GM18520 (cell line): ENCODE measurements at regions not wholly inside any gene's neighbourhood (a gene's known extent, or its start where the extent isn't known, plus 50 kb on each side); places are given as distances from the start of the nearest gene placed in this dataset.
"Not testable (repeated sequence)": the region's sequence is repeated elsewhere in the genome, so short reads cannot be mapped to it uniquely, and the experiment has no call there.

Experiments used
- ATAC-seq: cut with Tn5 transposase; IDR thresholded peaks from one replicate; pipeline ENCODE4 v1.9.1; 2021; ENCODE audit not compliant: unreplicated experiment

DNA sequence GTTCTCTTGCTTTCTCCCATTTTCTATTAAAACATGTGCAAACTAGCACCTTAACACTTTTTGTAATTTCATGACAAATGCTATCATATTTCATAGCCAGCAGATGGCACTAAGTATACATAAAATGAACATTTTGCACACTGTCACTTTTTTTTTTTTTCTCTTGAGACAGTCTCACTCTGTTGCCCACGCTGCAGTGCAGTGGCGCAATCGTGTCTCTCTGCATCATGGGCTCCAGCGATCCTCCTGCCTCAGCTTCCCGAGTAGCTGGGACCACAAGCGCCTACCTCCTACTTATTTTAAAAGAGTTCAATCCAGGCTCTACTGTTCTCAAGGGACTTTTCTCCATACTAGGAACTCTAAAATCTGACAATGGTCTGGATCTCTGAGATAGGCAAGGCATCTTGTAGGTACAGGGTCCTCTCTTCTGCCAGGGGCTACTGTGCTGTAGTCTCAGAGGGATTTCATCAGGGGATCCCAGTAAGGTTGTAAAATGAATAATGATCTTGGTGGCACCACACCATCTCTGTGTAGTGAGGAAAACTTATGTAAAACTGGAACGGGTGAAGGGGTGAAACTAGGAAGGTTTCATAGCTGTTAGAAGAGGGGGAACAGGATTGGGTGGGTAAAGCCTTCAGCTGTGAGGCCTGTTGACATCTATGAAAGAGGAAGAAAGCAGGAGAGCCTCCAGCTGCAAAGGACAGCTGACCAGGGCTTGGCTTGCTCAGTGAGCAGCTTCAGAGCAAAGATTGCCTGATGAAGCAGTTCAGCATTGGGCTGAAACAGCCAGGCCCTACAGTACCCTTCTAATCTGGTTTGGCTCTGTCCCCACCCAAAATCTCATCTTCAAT lies 196.9 kb downstream of the AVL9 start:
- ATAC-seq = peak; percentile 62

DNA sequence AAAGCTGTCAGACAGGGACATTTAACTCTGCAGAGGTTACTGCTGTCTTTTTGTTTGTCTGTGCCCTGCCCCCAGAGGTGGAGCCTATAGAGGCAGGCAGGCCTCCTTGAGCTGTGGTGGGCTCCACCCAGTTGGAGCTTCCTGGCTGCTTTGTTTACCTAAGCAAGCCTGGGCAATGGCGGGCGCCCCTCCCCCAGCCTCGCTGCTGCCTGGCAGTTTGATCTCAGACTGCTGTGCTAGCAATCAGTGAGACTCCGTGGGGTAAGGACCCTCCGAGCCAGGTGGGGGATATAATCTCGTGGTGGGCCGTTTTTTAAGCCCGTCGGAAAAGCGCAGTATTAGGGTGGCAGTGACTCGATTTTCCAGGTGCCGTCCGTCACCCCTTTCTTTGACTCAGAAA lies 192.8 kb downstream of the AVL9 start:
- ATAC-seq = not testable (repeated sequence)

DNA sequence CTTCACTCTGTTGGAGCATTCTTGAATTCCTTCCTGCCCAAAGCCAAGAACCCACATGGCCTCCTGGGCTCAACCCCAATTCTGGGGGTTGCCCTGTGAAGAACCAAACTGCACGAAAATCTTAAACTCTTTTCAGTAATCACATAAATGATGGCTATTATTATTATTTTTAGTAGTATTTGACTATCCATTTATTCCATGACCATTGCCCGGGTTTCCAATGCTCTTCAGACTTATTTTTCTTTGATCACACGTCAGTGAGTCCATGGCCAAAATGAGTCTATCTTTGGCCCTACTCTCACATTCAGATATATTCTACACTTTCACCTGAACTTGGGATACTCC lies 185.9 kb downstream of the AVL9 start:
- no peak for ATAC-seq

- no peak for ATAC-seq
These were observed 185.2 kb downstream of the AVL9 start for GRCh38 chr7:32680259-32681173.

- no peak for ATAC-seq
These were observed 183.9 kb downstream of the AVL9 start for GRCh38 chr7:32679192-32679591.

DNA sequence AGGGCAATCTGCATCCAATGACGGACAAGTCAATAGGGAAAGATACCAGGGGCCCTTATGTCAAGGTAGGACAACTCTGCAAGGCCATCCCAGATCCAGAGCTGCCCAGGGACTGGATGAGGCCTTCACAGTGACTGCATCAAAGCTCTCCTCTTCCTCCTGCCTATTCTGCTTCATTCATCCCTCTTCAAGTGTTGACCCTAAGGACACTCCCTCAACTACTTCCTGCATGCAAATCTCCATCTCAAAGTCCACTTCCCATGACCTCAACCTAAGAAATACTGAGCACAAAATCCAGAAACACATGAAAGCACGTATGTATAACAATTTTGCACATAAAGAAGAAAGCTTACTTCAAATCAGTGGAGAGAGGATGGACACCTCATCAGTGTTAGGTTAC lies 182.3 kb downstream of the AVL9 start:
- ATAC-seq = no peak

DNA sequence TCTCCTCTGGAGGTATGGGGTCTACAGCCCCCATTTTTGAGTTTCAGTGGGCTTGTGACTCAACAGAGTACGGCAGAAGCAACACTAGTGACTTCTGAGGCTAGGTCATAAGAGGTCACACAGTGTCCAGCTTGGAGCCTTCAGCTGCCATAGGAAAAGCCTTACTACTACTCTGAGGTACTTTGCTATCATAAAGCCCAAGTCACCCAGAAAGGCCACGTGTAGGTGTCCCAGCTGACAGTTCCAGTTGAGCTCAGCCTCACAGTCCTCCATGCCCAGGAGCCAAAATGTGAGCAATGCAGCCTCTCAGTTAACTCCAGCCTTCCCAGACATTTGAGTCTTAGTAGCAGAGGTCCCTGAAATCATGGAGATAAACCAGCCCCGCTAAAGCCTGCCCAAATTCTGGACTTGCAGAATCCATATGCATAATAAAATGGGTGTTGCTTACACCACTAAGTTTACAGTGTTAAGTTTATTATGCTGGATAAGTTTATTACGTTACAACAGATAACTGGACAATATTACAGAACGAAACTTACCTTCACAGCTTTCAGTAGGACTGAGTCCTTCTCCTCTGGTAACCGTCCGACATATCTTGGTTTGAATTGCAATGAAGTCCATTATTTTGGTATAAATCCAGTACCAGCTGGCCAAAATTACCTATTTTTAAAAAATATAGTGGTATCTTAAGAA lies 181.1 kb downstream of the AVL9 start:
- ATAC-seq = no peak

- no peak for ATAC-seq
These were observed 178.1 kb downstream of the AVL9 start for GRCh38 chr7:32673275-32673983.

DNA sequence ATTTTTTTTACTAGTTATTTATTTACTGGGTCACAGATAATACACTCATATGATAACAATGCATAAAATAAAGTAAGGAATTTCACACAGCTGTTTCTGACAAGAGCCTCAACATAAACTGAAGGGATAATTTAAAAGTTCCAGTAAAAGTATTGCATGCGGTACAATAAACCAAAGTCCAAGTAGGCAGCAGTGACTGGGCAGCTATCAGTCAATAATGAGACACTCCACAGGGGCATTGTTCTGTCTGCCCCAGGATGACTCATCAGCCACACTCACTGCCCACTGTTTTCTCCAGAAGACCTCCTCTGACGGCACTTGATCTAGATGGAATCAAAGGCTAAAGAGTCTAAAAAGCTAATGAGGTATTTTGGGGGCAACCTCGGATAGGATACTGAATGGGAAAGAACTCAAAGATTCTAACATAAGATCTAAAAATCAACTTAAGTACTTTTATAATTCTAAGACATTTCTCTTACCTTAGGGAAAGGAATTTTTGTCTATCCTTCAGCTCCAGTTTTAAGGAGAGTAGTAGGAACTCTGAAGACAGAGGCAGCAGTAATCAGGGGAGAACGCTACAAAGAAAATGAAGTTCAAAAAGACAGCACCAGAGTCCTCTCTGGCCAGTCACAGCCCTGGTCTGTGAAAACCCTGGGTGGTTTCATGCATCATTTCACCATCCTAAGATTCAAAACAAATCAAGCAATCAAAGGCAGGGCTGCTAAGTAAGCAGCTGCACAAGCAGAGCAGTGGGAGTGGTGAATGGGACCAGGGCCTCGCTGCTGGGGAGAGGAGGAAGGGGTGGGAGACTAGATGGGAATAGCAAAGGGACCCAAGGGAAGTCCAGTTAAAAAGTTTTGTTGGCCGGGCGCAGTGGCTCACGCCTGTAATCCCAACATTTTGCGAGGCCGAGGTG lies 175.1 kb downstream of the AVL9 start:
- ATAC-seq = no peak

- ATAC-seq = not testable (repeated sequence)
These were observed 174.0 kb downstream of the AVL9 start for GRCh38 chr7:32669173-32669870.

- ATAC-seq = not testable (repeated sequence)
These were observed 173.3 kb downstream of the AVL9 start for GRCh38 chr7:32668387-32669097.

DNA sequence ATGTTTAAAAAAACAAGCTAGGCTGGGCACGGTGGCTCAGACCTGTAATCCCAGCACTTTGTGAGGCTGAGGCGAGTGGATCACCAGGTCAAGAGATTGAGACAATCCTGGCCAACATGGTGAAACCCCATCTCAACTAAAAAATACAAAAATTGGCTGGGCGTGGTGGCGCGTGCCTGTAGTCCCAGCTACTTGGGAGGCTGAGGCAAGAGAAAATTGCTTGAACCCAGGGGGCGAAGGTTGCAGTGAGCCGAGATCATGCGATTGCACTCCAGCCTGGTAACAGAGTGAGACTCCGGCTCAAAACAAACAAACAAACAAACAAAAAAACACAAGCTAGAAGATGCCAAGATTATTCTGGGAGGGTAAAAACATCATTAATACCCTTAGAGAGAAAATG lies 172.3 kb downstream of the AVL9 start:
- not testable (repeated sequence) for ATAC-seq

DNA sequence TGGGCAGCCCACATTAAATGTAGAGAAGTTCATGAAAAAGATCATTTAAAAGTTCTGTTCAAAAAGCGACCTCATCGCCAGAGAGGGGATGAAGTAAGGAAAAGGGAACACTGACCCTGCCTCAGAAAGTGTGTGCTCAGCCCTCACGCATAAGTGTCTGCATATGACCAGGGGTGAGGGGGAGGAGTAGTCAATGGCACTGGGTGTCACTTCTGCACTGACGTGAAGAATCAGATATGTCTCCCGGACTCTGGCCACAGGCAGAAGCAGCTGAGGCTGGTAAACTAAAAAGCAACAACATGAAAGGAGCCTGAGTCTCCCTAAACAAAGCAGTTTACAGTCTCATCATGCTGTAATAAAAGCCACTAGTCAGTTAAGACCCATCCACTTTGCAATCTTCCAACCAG lies 168.5 kb downstream of the AVL9 start:
- ATAC-seq = not testable (repeated sequence)

DNA sequence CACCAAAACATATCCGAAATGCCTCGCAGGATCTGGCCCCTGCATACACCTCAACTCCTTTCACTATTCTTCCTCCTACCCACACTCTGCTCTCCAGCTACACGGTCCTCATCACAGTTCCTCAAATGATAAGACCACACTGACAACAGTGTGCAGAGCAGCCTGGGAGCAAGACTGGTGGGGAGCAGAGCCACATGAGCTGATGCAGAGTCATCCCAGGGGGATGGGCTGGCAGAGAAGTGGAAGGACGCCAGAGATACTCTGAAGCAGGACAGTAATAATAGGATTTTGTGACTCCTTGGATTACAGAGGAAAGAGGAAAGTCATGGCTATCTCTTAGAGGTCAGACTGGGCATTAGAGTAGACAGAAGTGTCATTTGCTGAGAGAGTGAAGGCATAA lies 167.2 kb downstream of the AVL9 start:
- ATAC-seq = not testable (repeated sequence)

DNA sequence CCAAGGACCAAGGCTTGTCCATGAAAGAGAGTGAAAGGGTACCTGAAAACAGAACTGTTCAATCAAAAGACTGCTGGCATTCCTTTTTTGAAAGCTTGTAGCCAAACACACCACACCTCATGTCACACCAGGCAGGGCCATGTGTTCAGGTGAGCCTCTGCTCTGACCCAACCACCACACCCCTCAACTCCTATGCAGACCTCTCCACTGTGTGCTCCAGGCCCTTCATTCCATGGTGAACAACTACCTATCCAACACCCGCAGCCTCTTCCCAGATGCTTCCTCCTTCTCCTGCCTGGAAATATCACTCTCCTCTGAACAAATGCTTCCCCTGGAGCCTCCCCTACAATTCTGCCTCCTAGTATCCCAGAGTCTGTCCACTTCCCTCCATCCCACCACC lies 166.6 kb downstream of the AVL9 start:
- ATAC-seq = no peak

DNA sequence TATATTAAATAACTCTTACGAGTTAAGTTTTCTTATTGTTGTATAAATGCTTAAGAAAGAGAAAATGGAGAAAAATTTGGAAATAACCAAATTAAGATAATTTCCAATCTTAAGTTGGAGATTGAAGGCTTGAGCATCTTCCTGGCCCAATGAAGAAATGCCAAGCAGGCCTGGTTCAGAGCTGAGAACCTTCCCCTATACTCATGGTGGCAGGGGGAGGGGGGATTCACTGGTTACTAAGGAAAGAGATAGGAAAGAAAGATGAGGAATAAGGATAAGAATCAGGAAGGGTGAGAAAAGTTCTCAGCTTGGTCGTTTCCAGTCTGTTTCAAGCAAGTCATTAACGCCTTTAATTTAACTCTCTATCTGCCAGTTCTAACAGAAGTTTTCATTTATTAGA lies 166.2 kb downstream of the AVL9 start:
- no peak for ATAC-seq

- ATAC-seq = no peak
These were observed 165.6 kb downstream of the AVL9 start for GRCh38 chr7:32660936-32661335.

- no peak for ATAC-seq
These were observed 164.6 kb downstream of the AVL9 start for GRCh38 chr7:32659853-32660252.

DNA sequence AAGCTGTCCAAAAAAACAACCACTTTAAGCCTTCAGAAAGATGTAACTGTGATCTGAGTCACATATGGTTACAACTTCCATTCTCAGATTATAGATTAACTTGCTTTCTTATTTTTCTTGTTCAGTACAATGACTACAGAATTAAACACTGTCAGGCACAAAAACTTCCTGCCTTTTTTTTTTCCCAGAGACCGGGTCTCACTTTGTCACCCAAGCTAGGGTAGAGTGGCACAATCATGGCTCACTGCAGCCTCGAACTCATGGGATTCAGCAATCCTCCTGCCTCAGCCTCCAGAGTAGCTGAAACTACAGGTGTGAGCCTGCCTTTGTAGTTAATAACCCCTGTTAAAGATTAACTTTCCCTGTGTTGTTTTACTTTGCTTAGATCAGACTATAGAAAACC lies 163.2 kb downstream of the AVL9 start:
- peak; percentile 26 for ATAC-seq
